C4-2B (cell line): ENCODE measurements at regions not wholly inside any gene's neighbourhood (a gene's known extent, or its start where the extent isn't known, plus 50 kb on each side); places are given as distances from the start of the nearest gene placed in this dataset.

Source experiments
- H3K27ac ChIP-seq: fragments of 450-650 bp; 2 replicates; pipeline ENCODE4 v1.5.1; 2017
- CTCF ChIP-seq: fragments of 450-650 bp; conservative IDR thresholded peaks from 2 replicates; pipeline ENCODE4 v1.5.1; 2017; ENCODE audit warnings: mild to moderate bottlenecking
- ZFX ChIP-seq: fragments of 450-650 bp; IDR thresholded peaks from 2 replicates; pipeline ENCODE4 v1.6.1; 2017

GRCh38 chr10:93160140-93160539 lies 86.4 kb downstream of the CYP26A1 start:
- H3K27ac ChIP-seq, result no peak overlapping the region
- no peak for TF ChIP-seq CTCF
- TF ChIP-seq ZFX, result no peak

GRCh38 chr10:93160829-93161228 lies 87.1 kb downstream of the CYP26A1 start:
- TF ChIP-seq CTCF (no peak), ZFX (no peak)
- no peak overlapping the region for H3K27ac ChIP-seq

- TF ChIP-seq ZFX, result no peak
- no peak for TF ChIP-seq CTCF
- no peak overlapping the region for H3K27ac ChIP-seq
Measured at GRCh38 chr10:93165367-93165766, 91.7 kb downstream of the CYP26A1 start.

DNA sequence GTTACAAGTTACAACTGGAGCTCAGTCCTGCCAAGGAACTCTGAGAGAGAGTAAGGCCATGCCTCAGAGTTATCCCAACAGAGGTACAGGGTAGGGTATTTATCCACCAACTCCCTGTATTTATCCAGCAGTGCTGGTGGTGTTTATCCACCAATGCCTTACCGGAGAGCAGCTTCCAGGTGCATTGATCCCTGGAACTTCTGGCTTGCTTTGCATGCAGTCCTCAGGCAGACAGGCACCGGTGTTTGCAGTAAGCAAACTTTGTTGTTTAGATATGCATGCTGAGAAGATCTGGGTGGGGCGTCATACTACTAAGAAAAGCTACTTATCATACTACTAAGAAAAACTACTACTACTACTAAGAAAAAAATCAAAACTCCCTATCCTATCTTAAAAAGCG lies 92.4 kb downstream of the CYP26A1 start:
- no peak overlapping the region for H3K27ac ChIP-seq
- TF ChIP-seq CTCF, result no peak
- TF ChIP-seq ZFX, result no peak

GRCh38 chr10:93171837-93172236 lies 98.1 kb downstream of the CYP26A1 start:
- TF ChIP-seq CTCF, result no peak
- TF ChIP-seq ZFX, result no peak
- H3K27ac ChIP-seq, result no peak overlapping the region

DNA sequence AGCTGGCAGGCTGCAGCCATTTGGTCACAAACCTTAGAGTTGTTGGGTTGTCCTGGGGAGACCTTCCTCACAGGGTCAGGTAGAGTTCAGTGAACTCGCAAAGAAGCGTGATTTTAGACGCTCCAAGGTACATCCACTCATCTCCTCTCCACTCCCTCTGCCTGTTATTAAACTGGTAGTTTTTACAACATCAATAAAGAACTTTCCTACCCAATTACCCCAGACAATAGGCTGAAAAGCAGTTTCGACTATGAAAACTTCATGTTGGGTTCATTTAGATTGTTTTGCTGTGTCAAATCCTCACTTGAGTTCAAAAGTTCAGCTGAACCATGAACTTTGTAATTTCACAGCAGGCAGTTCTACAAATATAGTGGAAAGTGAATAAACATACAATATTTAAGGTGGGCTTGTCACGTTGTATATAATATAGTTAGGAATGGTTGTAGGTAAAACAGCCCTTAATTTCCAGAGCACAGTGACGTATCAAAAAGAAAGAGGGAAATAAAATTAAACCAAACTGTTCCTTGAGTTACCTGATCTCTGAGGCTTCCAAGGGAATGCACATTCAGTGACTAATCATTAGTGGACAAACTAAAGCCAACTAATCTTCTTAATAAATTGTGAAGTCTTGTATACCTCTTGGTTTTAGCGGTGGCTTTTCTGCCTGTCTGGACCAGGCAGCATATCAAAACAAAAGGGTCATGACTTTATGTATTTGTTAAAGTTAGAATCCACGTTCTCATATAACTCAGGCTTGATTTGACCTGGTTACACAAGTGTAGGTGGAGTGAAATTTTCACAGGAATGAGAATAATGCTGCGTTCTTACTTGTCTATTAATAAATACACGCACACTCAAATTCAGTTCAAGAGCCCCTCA lies 100.5 kb downstream of the CYP26A1 start:
- H3K27ac ChIP-seq, result no peak overlapping the region
- TF ChIP-seq CTCF, result no peak
- TF ChIP-seq ZFX, result no peak

GRCh38 chr10:93175490-93175889 lies 101.8 kb downstream of the CYP26A1 start:
- H3K27ac ChIP-seq, result no peak overlapping the region
- TF ChIP-seq ZFX, result no peak
- TF ChIP-seq CTCF, result no peak
